ENCODE measurements at regions not wholly inside any gene's neighbourhood (a gene's known extent, or its start where the extent isn't known, plus 50 kb on each side); places are given as distances from the start of the nearest gene placed in this dataset.
"Not testable (repeated sequence)": the region's sequence is repeated elsewhere in the genome, so short reads cannot be mapped to it uniquely, and the experiment has no call there.

DNA sequence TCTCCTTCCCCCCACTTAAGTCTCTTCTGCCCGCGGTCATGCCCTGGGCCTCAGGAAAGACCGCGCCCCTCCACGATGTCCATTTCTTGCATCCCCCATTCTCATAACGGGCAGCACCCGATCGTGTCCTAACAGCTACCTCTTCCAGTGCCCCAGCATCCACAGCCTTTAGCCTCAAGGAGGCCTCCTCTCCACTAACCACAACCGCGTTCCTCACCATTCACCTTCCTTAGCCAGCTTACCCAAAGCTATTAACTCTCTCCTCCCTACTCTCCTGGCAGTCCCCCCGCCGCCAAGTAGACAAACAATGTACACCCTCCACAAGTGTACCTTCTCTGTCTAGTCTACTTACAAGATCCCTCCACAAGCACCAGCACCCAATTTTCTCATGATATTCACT lies 58.6 kb upstream of the PAGE5 start:
- no peak for TF ChIP-seq Cebpa-rat (IDR thresholded peaks at IDR 0.05)

DNA sequence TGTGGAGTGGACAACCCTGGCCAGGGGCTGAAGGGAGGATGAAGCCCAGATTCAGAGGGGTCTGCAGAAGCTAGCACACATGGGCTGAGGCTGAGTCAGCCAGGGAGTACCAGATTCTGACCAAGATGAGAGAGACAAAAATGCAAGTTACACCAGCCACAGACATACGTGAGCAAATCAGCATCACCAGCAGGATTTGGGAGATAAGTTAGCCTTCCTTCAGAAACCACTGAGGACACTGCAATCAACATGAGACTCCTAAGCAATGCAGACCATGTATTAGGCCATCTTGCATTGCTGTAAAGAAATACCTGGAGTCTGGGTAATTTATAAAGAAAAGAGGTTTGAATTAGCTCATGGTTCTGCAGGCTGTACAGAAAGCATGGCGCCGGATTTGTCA lies 57.0 kb upstream of the PAGE5 start:
- no peak for TF ChIP-seq Cebpa-rat (IDR thresholded peaks at IDR 0.05)
- H3K9me3 ChIP-seq (replicated peaks in 1 of 11): peaks cover 0 to 14% (median 5%) of the 10 kb centered on the region in 11 experiments; a peak in 5 of 22 replicates

More for the DNA sequence above, 58.6 kb upstream of the PAGE5 start:
- Histone ChIP-seq H3K27me3 (peaks cover 67 to 99% (median 98%) of the 10 kb centered on the region in 11 experiments), H3K9me3 (replicated peaks in 1 of 11) (peaks cover 0 to 14% (median 5%) of the 10 kb centered on the region in 11 experiments; a peak in 5 of 22 replicates), H3K4me1 (peaks cover 0 to 14% (median 4%) of the 10 kb centered on the region in 10 experiments; a peak in 7 of 20 replicates), H3K4me2 (peak overlapping the region; percentile 65 to 78 (median 73)), H3K9ac (peak overlapping the region; percentile 69 to 83 (median 78)), H3K36me3 (no peaks in the 10 kb centered on the region), H3K4me3 (peak overlapping the region; percentile 53 to 71 (median 62)), H3K27ac (peak overlapping the region; percentile 74 to 83 (median 80)), H4K20me1 (no peaks in the 10 kb centered on the region)

DNA sequence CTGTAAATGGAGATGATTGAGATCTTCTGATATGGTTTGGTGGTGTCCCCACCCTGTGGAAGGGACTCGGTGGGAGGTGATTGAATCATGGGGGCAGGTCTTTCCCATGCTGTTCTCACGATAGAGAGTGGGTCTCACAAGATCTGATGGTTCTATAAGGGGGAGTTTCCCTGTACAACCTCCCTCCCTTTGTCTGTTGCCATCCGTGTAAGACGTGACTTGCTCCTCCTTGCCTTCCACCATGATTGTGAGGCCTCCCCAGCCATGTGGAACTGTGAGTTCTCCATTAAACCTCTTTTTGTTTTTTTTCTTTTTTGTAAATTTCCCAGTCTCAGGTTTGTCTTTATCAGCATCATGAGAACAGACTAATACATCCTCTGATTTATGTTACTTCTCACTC lies 55.1 kb upstream of the PAGE5 start:
- H3K27me3 ChIP-seq: peaks cover 88 to 99% (median 97%) of the 10 kb centered on the region in 11 experiments
- not testable (repeated sequence) for H3K9ac ChIP-seq, H3K36me3 ChIP-seq, H3K4me1 ChIP-seq, H3K27ac ChIP-seq, H4K20me1 ChIP-seq, H3K4me3 ChIP-seq, H3K4me2 ChIP-seq
- peaks cover 0 to 14% (median 5%) of the 10 kb centered on the region in 11 experiments; a peak in 5 of 22 replicates for H3K9me3 ChIP-seq (replicated peaks in 1 of 11)

More for the DNA sequence above, 57.0 kb upstream of the PAGE5 start:
- Histone ChIP-seq H3K4me1 (peaks cover 0 to 14% (median 4%) of the 10 kb centered on the region in 10 experiments; a peak in 7 of 20 replicates), H3K36me3 (no peaks in the 10 kb centered on the region), H3K27ac (no peak overlapping the region), H3K4me3 (no peak overlapping the region), H3K4me2 (no peak overlapping the region), H4K20me1 (no peaks in the 10 kb centered on the region; a peak in 1 of 22 replicates), H3K27me3 (peaks cover 71 to 99% (median 98%) of the 10 kb centered on the region in 11 experiments), H3K9ac (no peak overlapping the region)

DNA sequence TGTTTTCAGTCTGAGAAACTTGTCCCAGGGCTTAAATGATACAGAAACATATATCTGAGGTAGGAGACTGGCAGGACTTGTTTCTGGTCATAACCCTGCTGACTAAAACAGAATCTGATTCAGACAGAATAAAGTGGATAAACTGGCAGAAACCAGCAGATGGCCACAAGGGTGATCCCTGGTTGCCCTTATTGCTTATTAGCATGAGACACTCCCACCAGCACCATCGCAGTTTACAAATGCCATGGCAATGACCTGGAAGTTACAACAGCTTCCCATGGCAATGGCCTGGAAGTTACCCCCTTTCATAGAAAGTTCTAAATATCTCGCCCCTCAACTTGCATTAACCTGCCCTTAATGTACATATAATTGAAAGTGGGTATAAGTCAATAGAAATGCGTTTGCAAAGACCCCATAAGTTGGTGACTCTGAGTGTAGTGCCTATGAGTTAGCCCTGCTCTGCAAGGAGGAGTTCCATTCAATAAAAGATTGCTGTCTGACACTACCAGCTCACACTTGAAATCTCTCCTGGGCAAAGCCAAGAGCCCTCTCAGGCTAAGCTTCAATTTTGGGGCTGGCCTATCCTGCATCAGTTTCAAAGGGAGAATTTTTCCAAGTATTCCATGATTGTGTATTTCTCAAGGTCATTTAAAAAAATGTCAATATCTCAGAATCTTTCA lies 52.9 kb upstream of the PAGE5 start:
- Histone ChIP-seq H3K27me3 (peaks cover 75 to 98% (median 92%) of the 10 kb centered on the region in 11 experiments), H3K36me3 (no peaks in the 10 kb centered on the region), H3K4me2 (no peak overlapping the region), H4K20me1 (no peaks in the 10 kb centered on the region; a peak in 1 of 22 replicates), H3K9me3 (replicated peaks in 1 of 11) (peaks cover 0 to 6% (median 5%) of the 10 kb centered on the region in 11 experiments; a peak in 5 of 22 replicates), H3K9ac (no peak overlapping the region), H3K4me3 (no peak overlapping the region), H3K4me1 (no peaks in the 10 kb centered on the region), H3K27ac (no peak overlapping the region)
- no peak for TF ChIP-seq Cebpa-rat (IDR thresholded peaks at IDR 0.05)

DNA sequence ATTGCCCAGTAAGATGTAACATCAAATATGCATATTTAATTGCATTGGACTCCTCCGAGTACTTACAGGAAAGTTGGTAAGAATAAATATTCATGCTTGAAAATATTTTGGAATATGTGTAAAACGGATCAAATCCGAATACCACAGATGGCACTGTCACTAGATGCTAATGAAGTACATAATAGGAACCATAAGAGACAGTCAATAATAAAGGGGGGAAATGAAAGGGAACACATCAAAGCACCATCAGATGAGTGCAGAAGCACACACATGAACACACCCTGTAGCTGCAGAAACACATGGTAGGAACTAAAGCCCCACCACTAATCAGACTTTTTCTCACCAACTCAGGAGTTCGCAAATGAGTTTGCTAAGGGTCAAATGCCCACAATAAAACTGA lies 52.2 kb upstream of the PAGE5 start:
- no peak overlapping the region for H3K4me3 ChIP-seq
- H3K9ac ChIP-seq: no peak overlapping the region
- peaks cover 72 to 98% (median 91%) of the 10 kb centered on the region in 11 experiments for H3K27me3 ChIP-seq
- no peaks in the 10 kb centered on the region for H3K4me1 ChIP-seq
- H3K27ac ChIP-seq: no peak overlapping the region
- no peaks in the 10 kb centered on the region; a peak in 1 of 22 replicates for H4K20me1 ChIP-seq
- TF ChIP-seq Cebpa-rat (IDR thresholded peaks at IDR 0.05): no peak
- no peak overlapping the region for H3K4me2 ChIP-seq
- H3K36me3 ChIP-seq: no peaks in the 10 kb centered on the region
- peaks cover 0 to 6% (median 5%) of the 10 kb centered on the region in 11 experiments; a peak in 5 of 22 replicates for H3K9me3 ChIP-seq (replicated peaks in 1 of 11)

DNA sequence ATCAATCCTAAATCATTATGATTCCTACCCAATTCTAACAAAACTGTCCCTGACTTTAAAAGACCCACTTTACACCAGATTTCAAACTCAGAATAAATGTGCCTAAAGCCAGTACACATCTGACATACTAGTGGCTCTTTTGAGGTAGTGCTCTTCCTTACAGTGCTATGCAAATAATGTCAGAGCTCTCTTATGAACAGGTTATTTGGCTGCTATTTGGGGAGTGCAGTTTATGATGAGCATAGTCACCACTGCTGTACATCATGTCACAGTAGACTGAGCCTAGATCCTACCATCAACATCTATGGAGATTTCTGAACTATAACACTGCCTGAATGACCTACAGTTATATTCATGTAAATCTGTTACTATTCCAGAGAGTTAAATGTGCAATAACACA lies 50.4 kb upstream of the PAGE5 start:
- no peaks in the 10 kb centered on the region; a peak in 1 of 22 replicates for H4K20me1 ChIP-seq
- no peak overlapping the region for H3K27ac ChIP-seq

More for the DNA sequence above, 50.4 kb upstream of the PAGE5 start:
- Histone ChIP-seq H3K4me2 (no peak overlapping the region), H3K9ac (no peak overlapping the region), H3K27me3 (peaks cover 53 to 97% (median 89%) of the 10 kb centered on the region in 11 experiments), H3K4me1 (no peaks in the 10 kb centered on the region), H3K36me3 (no peaks in the 10 kb centered on the region), H3K9me3 (replicated peaks in 1 of 11) (peaks cover 0 to 8% (median 3%) of the 10 kb centered on the region in 11 experiments; a peak in 5 of 22 replicates), H3K4me3 (no peak overlapping the region)
- TF ChIP-seq Cebpa-rat (IDR thresholded peaks at IDR 0.05): no peak
